Karpas-422 (cell line): ENCODE measurements at regions not wholly inside any gene's neighbourhood (a gene's known extent, or its start where the extent isn't known, plus 50 kb on each side); places are given as distances from the start of the nearest gene placed in this dataset.
"Not testable (repeated sequence)": the region's sequence is repeated elsewhere in the genome, so short reads cannot be mapped to it uniquely, and the experiment has no call there.

ENCODE experiments used
- DNase-seq: peaks from one replicate; pipeline ENCODE4 v3.0.0-alpha.2; 2015
- H2AFZ ChIP-seq: fragments of 200-600 bp; sonication (generic); 2 replicates; pipeline ENCODE4 v1.6.1; 2014; ENCODE audit warnings: antibody characterized with exemption, low read length, mixed read lengths
- H3K27ac ChIP-seq: fragments of 200-600 bp; sonication (generic); 2 replicates; pipeline ENCODE4 v1.5.1; 2014; ENCODE audit warnings: mild to moderate bottlenecking, low read length, moderate library complexity
- H3K27me3 ChIP-seq: fragments of 200-600 bp; sonication (generic); 2 replicates; pipeline ENCODE4 v1.6.1; 2014; ENCODE audit warnings: low read length, mixed read lengths
- H3K36me3 ChIP-seq: fragments of 200-600 bp; sonication (generic); 2 replicates; pipeline ENCODE4 v1.6.1; 2014; ENCODE audit warnings: low read length, mixed read lengths; ENCODE audit not compliant: insufficient read depth
- H3K4me1 ChIP-seq: fragments of 200-600 bp; sonication (generic); 2 replicates; pipeline ENCODE4 v1.6.1; 2014; ENCODE audit warnings: mild to moderate bottlenecking, low read length, mixed read lengths
- H3K4me2 ChIP-seq: fragments of 200-600 bp; sonication (generic); 2 replicates; pipeline ENCODE4 v1.6.1; 2014; ENCODE audit warnings: low read length, low read depth, mild to moderate bottlenecking; ENCODE audit not compliant: poor library complexity, severe bottlenecking
- H3K4me3 ChIP-seq: fragments of 200-600 bp; sonication (generic); 2 replicates; pipeline ENCODE4 v1.5.1; 2014; ENCODE audit warnings: mild to moderate bottlenecking, antibody characterized with exemption, low read length, mixed read lengths
- H3K79me2 ChIP-seq: fragments of 200-600 bp; sonication (generic); 2 replicates; pipeline ENCODE4 v1.6.1; 2014; ENCODE audit warnings: mild to moderate bottlenecking, low read length, mixed read lengths
- H3K9ac ChIP-seq: fragments of 200-600 bp; sonication (generic); 2 replicates; pipeline ENCODE4 v1.6.0; 2014; ENCODE audit warnings: low read length
- H3K9me2 ChIP-seq: fragments of 200-600 bp; sonication (generic), shearing (Covaris generic); replicated peaks from 2 replicates; pipeline ENCODE4 v1.6.0; 2014; ENCODE audit warnings: mild to moderate bottlenecking, low read length, moderate library complexity; ENCODE audit not compliant: insufficient read depth
- H3K9me3 ChIP-seq: fragments of 300-700, 200-600 bp; sonication (generic); 2 replicates; pipeline ENCODE4 v1.6.1; 2014; ENCODE audit warnings: low read length, mixed read lengths
- H4K20me1 ChIP-seq: fragments of 200-600 bp; sonication (generic); 2 replicates; pipeline ENCODE4 v1.6.1; 2014; ENCODE audit warnings: mild to moderate bottlenecking, antibody characterized with exemption, low read length, low read depth; ENCODE audit not compliant: insufficient read depth

GRCh38 chr10:34010228-34010627 is 675.8 kb upstream of the NRP1 start:
- H3K36me3 ChIP-seq, H3K27me3 ChIP-seq, H3K4me1 ChIP-seq, H3K27ac ChIP-seq, H3K9ac ChIP-seq, H4K20me1 ChIP-seq, H3K4me2 ChIP-seq, H3K4me3 ChIP-seq, H2AFZ ChIP-seq, H3K79me2 ChIP-seq, DNase-seq, H3K9me2 ChIP-seq, H3K9me3 ChIP-seq: not testable (repeated sequence)

- DNase-seq: no peak
- Histone ChIP-seq H3K27me3 (no peaks in the 10 kb centered on the region), H3K9me3 (no peaks in the 10 kb centered on the region; the same call in 1 of the 2 replicates), H3K9me2 (no peaks in the 10 kb centered on the region), H3K4me1 (no peaks in the 10 kb centered on the region), H3K4me3 (no peak overlapping the region), H3K27ac (no peak overlapping the region), H2AFZ (no peak overlapping the region), H3K36me3 (no peaks in the 10 kb centered on the region), H4K20me1 (no peaks in the 10 kb centered on the region), H3K9ac (no peak overlapping the region), H3K79me2 (no peaks in the 10 kb centered on the region), H3K4me2 (no peak overlapping the region)
Measured at GRCh38 chr10:34008656-34009055, 674.2 kb upstream of the NRP1 start.

GRCh38 chr10:34006471-34006870 is 672.0 kb upstream of the NRP1 start:
- Histone ChIP-seq H3K36me3 (no peaks in the 10 kb centered on the region), H2AFZ (no peak overlapping the region), H4K20me1 (no peaks in the 10 kb centered on the region), H3K79me2 (no peaks in the 10 kb centered on the region), H3K27ac (no peak overlapping the region), H3K4me1 (no peaks in the 10 kb centered on the region), H3K9me3 (no peaks in the 10 kb centered on the region; the same call in 1 of the 2 replicates), H3K9me2 (no peaks in the 10 kb centered on the region), H3K4me3 (no peak overlapping the region), H3K27me3 (no peaks in the 10 kb centered on the region), H3K4me2 (no peak overlapping the region), H3K9ac (no peak overlapping the region)
- DNase-seq: no peak

GRCh38 chr10:34003561-34003960 is 669.1 kb upstream of the NRP1 start:
- Histone ChIP-seq H3K4me2 (no peak overlapping the region), H3K9me3 (0 out of 2 replicates have a peak, but pooled peaks cover 4% of the 10 kb centered on the region), H3K27me3 (no peaks in the 10 kb centered on the region), H3K9me2 (no peaks in the 10 kb centered on the region), H3K27ac (no peak overlapping the region), H2AFZ (no peak overlapping the region), H3K4me3 (no peak overlapping the region), H3K9ac (no peak overlapping the region), H3K4me1 (no peaks in the 10 kb centered on the region), H3K79me2 (no peaks in the 10 kb centered on the region), H3K36me3 (no peaks in the 10 kb centered on the region), H4K20me1 (no peaks in the 10 kb centered on the region)
- no peak for DNase-seq

- DNase-seq: no peak
- no peak overlapping the region for H2AFZ ChIP-seq
- no peak overlapping the region for H3K27ac ChIP-seq
- no peaks in the 10 kb centered on the region for H4K20me1 ChIP-seq
- 0 out of 2 replicates have a peak, but pooled peaks cover 4% of the 10 kb centered on the region for H3K9me3 ChIP-seq
- H3K9me2 ChIP-seq: no peaks in the 10 kb centered on the region
- H3K9ac ChIP-seq: no peak overlapping the region
- no peaks in the 10 kb centered on the region for H3K79me2 ChIP-seq
- no peaks in the 10 kb centered on the region for H3K36me3 ChIP-seq
- H3K4me3 ChIP-seq: no peak overlapping the region
- H3K27me3 ChIP-seq: no peaks in the 10 kb centered on the region
- no peak overlapping the region for H3K4me2 ChIP-seq
- H3K4me1 ChIP-seq: no peaks in the 10 kb centered on the region
Measured at GRCh38 chr10:34002896-34003295, 668.4 kb upstream of the NRP1 start.

GRCh38 chr10:34001831-34002230 is 667.4 kb upstream of the NRP1 start:
- no peaks in the 10 kb centered on the region for H3K9me2 ChIP-seq
- H4K20me1 ChIP-seq: no peaks in the 10 kb centered on the region
- no peak overlapping the region for H3K4me3 ChIP-seq
- no peaks in the 10 kb centered on the region for H3K36me3 ChIP-seq
- H3K9me3 ChIP-seq: 0 out of 2 replicates have a peak, but pooled peaks cover 4% of the 10 kb centered on the region
- no peaks in the 10 kb centered on the region for H3K79me2 ChIP-seq
- H3K27me3 ChIP-seq: no peaks in the 10 kb centered on the region
- H3K27ac ChIP-seq: no peak overlapping the region
- H3K4me1 ChIP-seq: no peaks in the 10 kb centered on the region
- no peak overlapping the region for H2AFZ ChIP-seq
- no peak overlapping the region for H3K4me2 ChIP-seq
- H3K9ac ChIP-seq: no peak overlapping the region
- DNase-seq: no peak

GRCh38 chr10:34001087-34001580 is 666.7 kb upstream of the NRP1 start:
- no peak overlapping the region for H3K4me2 ChIP-seq
- 0 out of 2 replicates have a peak, but pooled peaks cover 4% of the 10 kb centered on the region for H3K9me3 ChIP-seq
- DNase-seq: no peak
- no peaks in the 10 kb centered on the region for H3K79me2 ChIP-seq
- no peaks in the 10 kb centered on the region for H4K20me1 ChIP-seq
- no peaks in the 10 kb centered on the region for H3K36me3 ChIP-seq
- no peaks in the 10 kb centered on the region for H3K4me1 ChIP-seq
- H3K27me3 ChIP-seq: no peaks in the 10 kb centered on the region
- no peak overlapping the region for H3K27ac ChIP-seq
- H3K9ac ChIP-seq: no peak overlapping the region
- no peak overlapping the region for H3K4me3 ChIP-seq
- no peaks in the 10 kb centered on the region for H3K9me2 ChIP-seq
- no peak overlapping the region for H2AFZ ChIP-seq

- Histone ChIP-seq H3K4me2 (no peak overlapping the region), H3K9me3 (peaks cover 9% of the 10 kb centered on the region; the same call in 1 of the 2 replicates), H3K9ac (no peak overlapping the region), H4K20me1 (no peaks in the 10 kb centered on the region), H3K9me2 (no peaks in the 10 kb centered on the region), H3K4me3 (no peak overlapping the region), H3K27ac (no peak overlapping the region), H3K79me2 (no peaks in the 10 kb centered on the region), H3K27me3 (no peaks in the 10 kb centered on the region), H2AFZ (no peak overlapping the region), H3K4me1 (no peaks in the 10 kb centered on the region), H3K36me3 (no peaks in the 10 kb centered on the region)
- no peak for DNase-seq
Measured at GRCh38 chr10:33993917-33994316, 659.5 kb upstream of the NRP1 start.

- Histone ChIP-seq H2AFZ (no peak overlapping the region), H3K4me2 (no peak overlapping the region), H3K4me3 (no peak overlapping the region), H3K9me2 (no peaks in the 10 kb centered on the region), H3K9ac (no peak overlapping the region), H4K20me1 (no peaks in the 10 kb centered on the region), H3K27me3 (no peaks in the 10 kb centered on the region), H3K4me1 (no peaks in the 10 kb centered on the region), H3K27ac (no peak overlapping the region), H3K79me2 (no peaks in the 10 kb centered on the region), H3K9me3 (peaks cover 9% of the 10 kb centered on the region; the same call in 1 of the 2 replicates), H3K36me3 (no peaks in the 10 kb centered on the region)
- no peak for DNase-seq
Measured at GRCh38 chr10:33991924-33992323, 657.5 kb upstream of the NRP1 start.
